NCI-H1694 (cell line): ENCODE measurements at regions not wholly inside any gene's neighbourhood (a gene's known extent, or its start where the extent isn't known, plus 50 kb on each side); places are given as distances from the start of the nearest gene placed in this dataset.

Experiments used
- DNase-seq: peaks from one replicate; lab custom pipeline; 2025; lab: John Stamatoyannopoulos, UW

DNA sequence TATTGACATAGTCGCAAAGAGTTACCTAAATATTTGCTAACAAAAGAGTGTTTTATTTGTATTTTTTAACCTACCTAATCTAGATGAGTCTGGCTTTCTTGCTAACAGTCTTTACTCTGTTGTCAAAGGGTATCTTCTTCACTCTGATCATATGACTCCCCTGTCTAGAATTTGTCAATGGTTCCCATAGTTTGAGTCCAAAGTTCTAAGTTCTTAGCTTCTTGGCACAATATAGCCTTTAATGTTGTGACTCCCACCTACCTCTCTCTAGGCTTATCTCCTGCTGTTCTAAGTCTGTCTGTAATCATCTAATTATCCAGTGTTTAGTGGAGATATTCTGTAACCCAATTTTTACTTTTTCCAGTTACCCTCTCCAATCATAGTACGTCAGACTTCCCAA is 104.3 kb upstream of the PDE3A start:
- DNase-seq = no peak

DNA sequence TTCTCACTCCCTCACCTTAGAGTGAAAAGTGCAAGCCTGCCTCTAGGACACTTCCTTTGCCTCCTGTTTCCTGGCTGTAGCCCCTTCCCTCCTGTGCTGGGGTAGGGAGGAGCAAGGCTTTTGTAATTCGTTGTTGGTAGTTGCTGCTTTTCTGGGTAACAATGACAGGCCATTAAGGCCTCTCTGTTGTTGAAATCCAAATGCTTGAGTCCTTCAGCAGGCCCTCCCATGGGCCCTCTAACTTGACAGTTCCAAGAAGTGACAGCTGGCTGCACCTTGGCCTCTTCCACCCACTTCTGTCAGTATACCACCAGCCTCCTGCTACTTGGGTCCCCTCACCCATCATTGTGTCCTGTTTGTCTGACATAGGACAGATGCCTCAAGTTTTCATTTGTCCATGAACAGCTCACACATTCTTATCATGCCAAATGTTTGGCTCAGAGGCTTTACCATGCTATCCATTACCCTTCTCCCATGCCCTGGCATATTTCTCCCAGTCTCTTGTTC is 103.7 kb upstream of the PDE3A start:
- no peak for DNase-seq

DNA sequence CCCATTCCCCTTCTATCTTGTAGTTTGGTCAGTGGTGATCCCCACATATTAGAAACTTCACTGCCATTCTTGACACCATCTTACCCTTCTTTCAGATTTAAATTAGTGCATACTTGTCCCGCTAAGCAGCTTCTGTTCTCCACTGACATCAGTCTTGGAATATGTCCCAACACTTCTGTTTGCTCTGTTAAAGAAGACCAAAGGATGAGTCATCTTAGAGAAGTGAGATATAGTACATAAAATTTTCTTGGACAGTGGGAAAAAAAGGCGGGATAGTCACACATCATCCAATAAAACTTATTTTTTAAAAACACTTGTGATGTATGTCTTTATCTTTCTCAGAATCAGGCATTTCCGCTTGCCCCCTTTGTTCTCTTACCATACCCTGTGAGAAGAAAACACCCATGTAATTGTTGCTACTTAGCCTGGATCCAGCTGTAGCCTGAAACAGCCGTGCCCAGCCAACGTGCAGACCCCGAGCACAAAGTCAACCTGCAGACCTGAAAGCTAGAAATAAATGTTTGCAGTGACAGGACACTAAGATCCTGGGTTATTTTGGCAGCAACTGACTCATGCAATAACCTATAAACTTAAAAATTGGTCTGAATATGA is 100.1 kb upstream of the PDE3A start:
- no peak for DNase-seq

- DNase-seq = no peak
Measured at GRCh38 chr12:20268771-20269170, 99.6 kb upstream of the PDE3A start.

- no peak for DNase-seq
Measured at GRCh38 chr12:20269337-20270067, 98.8 kb upstream of the PDE3A start.

- DNase-seq = no peak
Measured at GRCh38 chr12:20270557-20270956, 97.8 kb upstream of the PDE3A start.

GRCh38 chr12:20272161-20272560 is 96.2 kb upstream of the PDE3A start:
- DNase-seq = no peak

- no peak for DNase-seq
Measured at GRCh38 chr12:20272801-20273200, 95.5 kb upstream of the PDE3A start.

GRCh38 chr12:20274008-20274407 is 94.3 kb upstream of the PDE3A start:
- no peak for DNase-seq

- no peak for DNase-seq
Measured at GRCh38 chr12:20278276-20278675, 90.1 kb upstream of the PDE3A start.

- no peak for DNase-seq
Measured at GRCh38 chr12:20280515-20280914, 87.8 kb upstream of the PDE3A start.

- DNase-seq = no peak
Measured at GRCh38 chr12:20282401-20282800, 85.9 kb upstream of the PDE3A start.

DNA sequence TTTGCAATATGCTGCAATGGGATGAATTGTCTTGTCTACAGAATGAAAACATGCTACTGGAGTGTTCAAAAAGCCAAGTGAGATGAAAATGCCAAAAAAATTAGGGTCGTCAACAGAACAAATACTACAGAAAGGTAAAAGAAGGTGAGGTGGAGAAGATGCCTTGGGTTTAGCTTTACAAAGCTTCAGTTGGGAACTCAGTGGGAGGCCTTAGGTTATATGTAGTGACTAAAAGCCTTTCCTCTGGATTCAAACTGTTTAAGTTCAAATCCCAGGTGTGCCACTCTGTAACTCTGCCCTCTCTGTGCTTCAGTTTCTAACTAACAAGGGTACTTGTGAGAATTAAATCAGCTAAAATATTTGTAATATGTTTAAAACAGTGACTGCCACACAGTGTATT is 84.9 kb upstream of the PDE3A start:
- no peak for DNase-seq

- DNase-seq = no peak
Measured at GRCh38 chr12:20289520-20289919, 78.8 kb upstream of the PDE3A start.

GRCh38 chr12:20300457-20300856 is 67.9 kb upstream of the PDE3A start:
- no peak for DNase-seq

DNA sequence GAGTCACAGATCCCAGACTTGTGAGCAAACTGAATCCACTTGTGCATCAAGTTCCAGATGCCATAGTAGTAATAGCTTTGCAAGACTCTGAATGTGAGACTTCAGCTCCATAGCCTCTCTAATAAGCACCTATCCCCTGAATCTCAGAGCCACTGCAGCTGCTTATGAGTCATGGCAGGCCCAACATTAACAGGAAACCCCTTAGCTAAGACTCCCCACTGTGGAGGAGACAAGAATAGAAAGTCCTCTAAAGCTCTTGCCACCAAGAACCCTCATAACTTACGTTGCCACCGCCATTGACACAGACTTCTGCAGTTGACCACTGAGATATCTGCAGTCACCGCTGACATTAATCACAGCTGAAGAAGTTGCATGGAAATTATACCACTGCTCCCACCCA is 62.9 kb upstream of the PDE3A start:
- DNase-seq = no peak

DNA sequence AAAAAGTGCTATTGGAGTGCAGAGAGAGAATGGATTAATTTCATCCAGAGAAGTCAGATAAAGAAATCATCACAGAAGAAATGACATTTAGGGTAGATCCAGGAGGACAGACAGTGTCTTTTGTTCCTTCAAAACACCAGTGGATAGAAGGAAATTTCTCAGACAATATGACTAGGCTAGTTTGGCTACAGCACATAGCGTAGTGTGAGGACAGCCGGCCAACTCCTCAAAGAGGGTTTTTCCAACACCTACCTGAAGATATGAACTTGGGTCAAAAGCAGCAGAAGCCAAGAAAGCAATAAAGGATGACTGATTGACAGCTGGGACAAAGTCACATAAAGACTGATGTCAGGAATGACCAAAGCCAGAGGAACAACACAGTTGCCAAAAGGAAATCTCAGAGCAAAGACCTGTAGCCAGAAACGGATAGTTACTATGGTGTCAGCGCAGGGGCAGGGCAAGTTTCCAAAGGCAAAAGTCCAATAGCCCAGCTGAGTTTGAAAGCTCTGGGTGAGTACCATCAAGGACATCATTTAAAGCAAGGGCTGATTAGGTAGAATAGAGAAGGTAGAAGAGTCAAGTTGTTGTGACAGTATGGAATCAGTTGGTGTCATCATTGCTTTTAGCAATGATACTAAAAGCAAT is 58.7 kb upstream of the PDE3A start:
- no peak for DNase-seq

GRCh38 chr12:20314328-20314727 is 54.0 kb upstream of the PDE3A start:
- no peak for DNase-seq

DNA sequence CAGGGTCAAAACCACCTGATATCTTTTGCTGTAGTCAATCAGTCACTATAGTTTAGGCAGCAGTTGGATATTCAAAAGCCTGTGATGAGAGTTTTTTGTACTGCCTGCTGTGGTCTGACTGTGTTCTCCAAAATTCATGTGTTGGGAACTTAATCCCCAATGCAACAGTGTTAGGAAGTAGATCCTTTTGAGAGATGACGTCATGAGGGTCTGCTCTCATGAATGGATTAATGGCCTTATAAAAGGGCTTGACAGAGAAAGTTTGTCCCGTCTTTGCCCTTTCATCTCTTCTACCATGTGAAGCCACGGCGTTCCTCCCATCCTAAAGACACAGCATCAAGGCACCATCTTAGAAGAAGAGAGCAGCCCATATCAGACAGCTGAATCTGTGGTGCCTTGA is 50.8 kb upstream of the PDE3A start:
- no peak for DNase-seq
